HepG2 (cell line): ENCODE measurements at regions not wholly inside any gene's neighbourhood (a gene's known extent, or its start where the extent isn't known, plus 50 kb on each side); places are given as distances from the start of the nearest gene placed in this dataset.

Experiments used
- ATAC-seq: fragments of 200-7000 bp; cut with Tn5 transposase; 3 replicates; pipeline ENCODE4 v1.9.1; 2020; ENCODE audit warnings: mild to moderate bottlenecking, moderate library complexity
- BruUV-seq: library from RNA; stranded (reverse); fragments of 400-500 nt; replicated peaks from 2 replicates; lab custom pipeline; 2021; lab: Mats Ljungman, UMichigan
- CTCF ChIA-PET: fragments of 300-600 bp; formaldehyde crosslinking; extraction: SDS; loops from one replicate; lab custom pipeline; 2021; ENCODE audit warnings: low total read pairs, inconsistent platforms, low intra/inter-chr PET ratio; lab: Yijun Ruan, JAX
- POLR2A ChIA-PET: fragments of 350-600 bp; sonication (Branson Sonifier 250); formaldehyde crosslinking; loops from one replicate; lab custom pipeline; 2020; ENCODE audit warnings: antibody characterized with exemption, inconsistent platforms; lab: Yijun Ruan, JAX
- DNase-seq: peaks from one replicate; pipeline ENCODE4 v3.0.0-alpha.2; 2015; ENCODE audit warnings: low spot score
- FAIRE-seq: peaks from 3 replicates; lab custom pipeline; 2011; peaks lifted over from hg19 to GRCh38; lab: Jason Lieb, UNC
- H2AFZ ChIP-seq: one replicate; pipeline ENCODE4 v1.6.1; 2011; ENCODE audit warnings: low read length, inconsistent platforms
- H3K27ac ChIP-seq: fragments of 300-600 bp; 3 replicates; pipeline ENCODE4 v1.8.0; 2011; ENCODE audit warnings: mixed run types, mild to moderate bottlenecking, mixed read lengths, low read length, inconsistent platforms; ENCODE audit not compliant: insufficient read depth; ENCODE audit errors: extremely low read length
- H3K27me3 ChIP-seq, 2 experiments: fragments of 200-600 bp in 1 of 2; 2 replicates in 1 of 2; 3 replicates in 1 of 2; pipeline versions ENCODE4 v1.6.0 to v1.8.0; 2011; ENCODE audit warnings: low read length in 2 of 2, mild to moderate bottlenecking in 2 of 2, moderate library complexity in 2 of 2, inconsistent platforms in 1 of 2; ENCODE audit not compliant: insufficient read depth in 2 of 2, control insufficient read depth in 1 of 2
- H3K36me3 ChIP-seq, 2 experiments: fragments of 200-600 bp in 1 of 2; replicated peaks in 1 of 2; 2 replicates in 1 of 2; 3 replicates in 1 of 2; pipeline versions ENCODE4 v1.5.1 to v1.8.0; 2011; ENCODE audit warnings: low read length in 2 of 2, inconsistent platforms in 1 of 2; ENCODE audit not compliant: insufficient read depth in 2 of 2, control insufficient read depth in 1 of 2
- H3K4me1 ChIP-seq: 2 replicates; pipeline ENCODE4 v1.5.1; 2012; ENCODE audit warnings: low read length, inconsistent platforms; ENCODE audit not compliant: insufficient read depth
- H3K4me2 ChIP-seq: 2 replicates; pipeline ENCODE4 v1.6.0; 2011; ENCODE audit warnings: low read depth, low read length, inconsistent platforms
- H3K4me3 ChIP-seq, 3 experiments: fragments of 200-600 bp in 1 of 3; sonication (generic), shearing (Covaris generic) in 1 of 3; replicated peaks in 1 of 3; 2 replicates each; pipeline ENCODE4 v1.5.1; 2011 to 2016; ENCODE audit warnings: low read length in 3 of 3, inconsistent platforms in 2 of 3, low read depth in 2 of 3, mild to moderate bottlenecking in 2 of 3, control low read depth in 1 of 3, mixed read lengths in 1 of 3; ENCODE audit not compliant: insufficient read depth in 1 of 3
- H3K79me2 ChIP-seq: one replicate; pipeline ENCODE4 v1.6.1; 2011; ENCODE audit warnings: low read length, inconsistent platforms; ENCODE audit not compliant: insufficient read depth
- H3K9ac ChIP-seq: 2 replicates; pipeline ENCODE4 v1.6.0; 2011; ENCODE audit warnings: mild to moderate bottlenecking, low read depth, low read length, inconsistent platforms; ENCODE audit not compliant: insufficient read depth
- H3K9me3 ChIP-seq: 2 replicates; pipeline ENCODE4 v1.5.1; 2012; ENCODE audit warnings: mild to moderate bottlenecking, low read length
- H4K20me1 ChIP-seq: 2 replicates; pipeline ENCODE4 v1.6.0; 2011; ENCODE audit warnings: inconsistent platforms, mild to moderate bottlenecking, low read length, moderate library complexity; ENCODE audit not compliant: insufficient read depth
- ARNT2 ChIP-seq: sonication (generic); formaldehyde crosslinking; IDR thresholded peaks from 2 replicates; pipeline ENCODE4 v1.8.0; 2022; ENCODE audit warnings: mild to moderate bottlenecking, low read depth, missing genetic modification reagents, moderate library complexity
- BRCA1 ChIP-seq: sonication (generic); formaldehyde crosslinking; IDR thresholded peaks from 2 replicates; pipeline ENCODE4 v1.4.0; 2020; ENCODE audit warnings: missing genetic modification reagents
- HCFC1 ChIP-seq: fragments of 150-350 bp; IDR thresholded peaks from 2 replicates; pipeline ENCODE4 v1.6.1; 2014; ENCODE audit warnings: low read depth, low read length
- MLLT10 ChIP-seq: sonication (generic); formaldehyde crosslinking; IDR thresholded peaks from 2 replicates; pipeline ENCODE4 v1.4.0; 2020; ENCODE audit warnings: missing genetic modification reagents
- NCOA5 ChIP-seq: sonication (generic); formaldehyde crosslinking; IDR thresholded peaks from 2 replicates; pipeline ENCODE4 v1.4.0; 2020; ENCODE audit warnings: missing genetic modification reagents
- SATB2 ChIP-seq: sonication (generic); formaldehyde crosslinking; IDR thresholded peaks from 2 replicates; pipeline ENCODE4 v1.5.0; 2020; ENCODE audit warnings: missing genetic modification reagents
- SNRNP70 ChIP-seq: fragments of 200-400 bp; formaldehyde crosslinking; IDR thresholded peaks from 2 replicates; pipeline ENCODE4 v1.6.1; 2017; ENCODE audit warnings: mild to moderate bottlenecking, low read depth, low read length, moderate library complexity
- SP140L ChIP-seq: sonication (generic); formaldehyde crosslinking; IDR thresholded peaks from 2 replicates; pipeline ENCODE4 v1.4.0; 2020; ENCODE audit warnings: missing genetic modification reagents, borderline replicate concordance
- ZNF180 ChIP-seq: sonication (generic); formaldehyde crosslinking; IDR thresholded peaks from 2 replicates; pipeline ENCODE4 v1.4.0; 2020; ENCODE audit warnings: low read depth, missing genetic modification reagents, borderline replicate concordance
- ZNF232 ChIP-seq: sonication (generic); formaldehyde crosslinking; IDR thresholded peaks from 2 replicates; pipeline ENCODE4 v1.4.0; 2020; ENCODE audit warnings: missing genetic modification reagents, borderline replicate concordance
- ZNF546 ChIP-seq: sonication (generic); formaldehyde crosslinking; conservative IDR thresholded peaks from 2 replicates; pipeline ENCODE4 v1.8.1; 2023; ENCODE audit warnings: mild to moderate bottlenecking, missing genetic modification reagents
- ZNF7 ChIP-seq: IDR thresholded peaks from 2 replicates; pipeline ENCODE4 v1.6.1; 2016; ENCODE audit warnings: missing biosample characterization, missing genetic modification reagents
- ZNF776 ChIP-seq: sonication (generic); formaldehyde crosslinking; IDR thresholded peaks from 2 replicates; pipeline ENCODE4 v1.4.0; 2020; ENCODE audit warnings: mild to moderate bottlenecking, missing genetic modification reagents
- ZNF781 ChIP-seq: sonication (generic); formaldehyde crosslinking; IDR thresholded peaks from 2 replicates; pipeline ENCODE4 v1.5.1; 2020; ENCODE audit warnings: borderline replicate concordance, mild to moderate bottlenecking, missing genetic modification reagents; ENCODE audit errors: not compliant biosample characterization
- WGBS: methylation state at CpG from one replicate; pipeline ENCODE4 v1.1.6; 2017; ENCODE audit warnings: low lambda C conversion rate; 5-methylcytosine and 5-hydroxymethylcytosine counted together
- in situ Hi-C: cut with HindIII; loops from 2 replicates; pipeline ENCODE4 v1.10.0; 2017; ENCODE audit warnings: low pct_unique_long_range_greater_than_20kb; ENCODE audit not compliant: extremely low pct_ligation_motif_present
- intact Hi-C: fragments of 100-400 bp; cut with micrococcal nuclease; formaldehyde crosslinking; loops from one replicate; pipeline ENCODE4 v1.10.0; 2022; ENCODE audit not compliant: unreplicated experiment

DNA sequence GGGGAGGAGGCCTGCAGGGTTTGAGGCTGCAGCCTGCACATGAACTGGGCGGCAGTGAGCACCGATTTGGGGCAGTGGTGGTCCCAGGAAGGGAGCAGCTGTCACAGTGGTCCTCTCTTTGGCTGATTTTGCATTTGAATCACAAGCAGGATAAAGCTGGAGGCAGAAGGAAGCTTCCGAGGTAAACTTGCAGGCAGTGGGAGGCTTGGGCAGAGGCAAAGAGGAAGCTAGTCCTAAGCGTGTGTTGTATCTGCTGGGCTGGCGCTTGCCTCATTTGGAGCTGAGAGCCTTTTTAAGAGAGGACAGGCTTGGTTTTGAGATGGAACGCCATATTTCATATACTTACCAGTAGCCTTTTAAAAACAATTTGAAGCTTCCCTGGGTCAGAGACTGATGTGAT, 177.2 kb upstream of the PODXL start (continued):
- TF ChIP-seq SATB2 (CRISPR knock-in tag) (no peak), ZNF7 (CRISPR knock-in tag) (no peak), ZNF180 (no peak), ZNF781 (CRISPR knock-in tag) (no peak)

DNA sequence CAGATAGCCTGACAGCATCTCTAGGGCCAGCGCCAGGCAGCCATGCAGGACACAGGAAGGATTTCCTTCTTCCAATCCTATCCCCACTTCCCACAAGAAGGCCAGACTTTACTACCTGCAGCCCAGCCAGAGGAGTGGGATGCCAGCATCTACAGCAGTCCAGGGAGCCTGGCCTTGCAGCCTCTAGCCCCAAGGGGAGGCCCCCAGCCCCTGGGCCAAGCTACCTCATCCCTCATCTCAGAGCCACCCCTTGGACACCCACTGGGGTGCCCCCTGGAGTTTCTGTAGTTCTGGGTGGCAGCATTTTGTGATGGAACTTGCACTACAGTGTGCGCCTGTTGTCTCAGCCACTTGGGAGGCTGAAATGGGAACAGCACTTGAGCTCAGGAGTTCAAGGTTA, 170.8 kb upstream of the PODXL start:
- Histone ChIP-seq H2AFZ (no peak overlapping the region), H3K9ac (no peak overlapping the region), H3K79me2 (no peaks in the 10 kb centered on the region), H3K4me1 (no peaks in the 10 kb centered on the region)
- no peak for TF ChIP-seq NCOA5 (CRISPR knock-in tag)
- TF ChIP-seq, all 625 proteins: peak for 0
- H3K36me3 ChIP-seq = no peaks in the 10 kb centered on the region
- H3K27ac ChIP-seq = no peak overlapping the region
- intact Hi-C loops = no loop called here
- H3K27me3 ChIP-seq = no peaks in the 10 kb centered on the region
- no peaks in the 10 kb centered on the region for H3K9me3 ChIP-seq
- in situ Hi-C loops = no loop called here
- H4K20me1 ChIP-seq = no peaks in the 10 kb centered on the region
- WGBS = 3% methylated on average over 2 of the region's 2 CpGs
- no TSS peak for BruUV-seq
- FAIRE-seq (no peak), DNase-seq (no peak), ATAC-seq (no peak)
- CTCF ChIA-PET = no interaction called here
- POLR2A ChIA-PET = no interaction called here
- no peak overlapping the region for H3K4me3 ChIP-seq
- H3K4me2 ChIP-seq = no peak overlapping the region

DNA sequence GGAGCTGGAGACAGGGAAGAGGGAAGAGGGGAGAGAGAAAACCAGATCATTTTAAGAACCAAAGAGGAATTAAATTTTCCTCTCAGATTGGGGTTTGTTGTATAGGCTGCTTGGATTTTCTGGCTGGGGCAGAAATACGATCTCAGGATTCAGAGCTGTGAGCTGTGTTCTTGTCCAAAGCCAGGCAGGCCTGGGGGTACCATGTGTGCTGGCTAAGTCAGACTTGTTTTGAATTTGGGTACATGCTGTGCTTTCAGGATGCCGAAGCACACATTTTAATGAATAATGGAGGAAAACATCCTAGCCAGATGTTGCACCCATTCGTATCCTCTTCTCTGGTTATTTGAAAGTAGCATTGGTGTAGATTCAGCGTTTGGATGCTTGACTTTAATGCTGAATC, 170.3 kb upstream of the PODXL start:
- Histone ChIP-seq H4K20me1 (no peaks in the 10 kb centered on the region), H3K4me1 (no peaks in the 10 kb centered on the region), H3K27me3 (no peaks in the 10 kb centered on the region), H3K36me3 (no peaks in the 10 kb centered on the region), H3K9ac (no peak overlapping the region), H3K9me3 (no peaks in the 10 kb centered on the region), H3K79me2 (no peaks in the 10 kb centered on the region), H2AFZ (no peak overlapping the region)
- in situ Hi-C loops = no loop called here
- ATAC-seq = no peak
- no peak for DNase-seq
- BruUV-seq = no TSS peak
- no peak for TF ChIP-seq ZNF546
- no peak for TF ChIP-seq ZNF776 (CRISPR knock-in tag)
- no peak for TF ChIP-seq ZNF232
- TF ChIP-seq ARNT2 (CRISPR knock-in tag) = no peak
- TF ChIP-seq SNRNP70 = no peak
- no peak for TF ChIP-seq HCFC1
- TF ChIP-seq MLLT10 (CRISPR knock-in tag) = no peak
- TF ChIP-seq BRCA1 = no peak
- no peak for TF ChIP-seq SP140L
- TF ChIP-seq, all 625 proteins: peak for 0
- Histone ChIP-seq H3K4me3 (no peak overlapping the region), H3K27ac (no peak overlapping the region), H3K4me2 (no peak overlapping the region)
- CTCF ChIA-PET = no interaction called here
- intact Hi-C loops = no loop called here
- FAIRE-seq = no peak
- POLR2A ChIA-PET = no interaction called here
- 1% methylated on average over 4 of the region's 4 CpGs for WGBS
